ENCODE measurements at regions not wholly inside any gene's neighbourhood (a gene's known extent, or its start where the extent isn't known, plus 50 kb on each side); places are given as distances from the start of the nearest gene placed in this dataset.
"Not testable (repeated sequence)": the region's sequence is repeated elsewhere in the genome, so short reads cannot be mapped to it uniquely, and the experiment has no call there.

GRCh38 chr3:84692261-84692660, 266.5 kb upstream of the CADM2 start:
- ATAC-seq (replicated peaks in 1 of 4) (no peak), DNase-seq (no peak)
- H3K9me3 Mint-ChIP-seq, result peaks cover 13 to 15% (median 14%) of the 10 kb centered on the region in 3 donors
- no peak overlapping the region for H3K27ac Mint-ChIP-seq
- no peak overlapping the region for H3K4me3 ChIP-seq (ENCODE audit: control insufficient read depth in 1 of 2, extremely low read depth in 1 of 2, low read length in 1 of 2)
- no peaks in the 10 kb centered on the region for H3K36me3 Mint-ChIP-seq
- H3K4me1 ChIP-seq (ENCODE audit: control insufficient read depth in 1 of 2, extremely low read depth in 1 of 2, insufficient read depth in 2 of 2, low read length in 2 of 2), result no peaks in the 10 kb centered on the region
- no peaks in the 10 kb centered on the region for H3K27me3 Mint-ChIP-seq
- POLR2A ChIA-PET, result no interaction called here
- CTCF ChIA-PET, result no interaction called here
- H3K4me3 Mint-ChIP-seq, result no peak overlapping the region
- 40% methylated on average over 2 of the region's 2 CpGs for WGBS (ENCODE audit: insufficient coverage)
- no peaks in the 10 kb centered on the region for H3K27me3 ChIP-seq (replicated peaks in 1 of 2; ENCODE audit: control insufficient read depth in 2 of 2, extremely low read depth in 1 of 2, insufficient read depth in 2 of 2, low read length in 1 of 2)
- H3K4me1 Mint-ChIP-seq, result no peaks in the 10 kb centered on the region
- H3K27ac ChIP-seq (ENCODE audit: low read length), result no peak overlapping the region
- no peaks in the 10 kb centered on the region for H3K36me3 ChIP-seq (ENCODE audit: control insufficient read depth in 2 of 2, extremely low read depth in 1 of 2, insufficient read depth in 1 of 2, low read length in 1 of 2)
- no peaks in the 10 kb centered on the region for H3K9me3 ChIP-seq

GRCh38 chr3:84710288-84710687, 248.5 kb upstream of the CADM2 start:
- CTCF ChIA-PET; H3K27me3 Mint-ChIP-seq; DNase-seq; POLR2A ChIA-PET; H3K27ac Mint-ChIP-seq; H3K4me3 Mint-ChIP-seq; H3K4me1 ChIP-seq (ENCODE audit: control insufficient read depth in 1 of 2, extremely low read depth in 1 of 2, insufficient read depth in 2 of 2, low read length in 2 of 2); ATAC-seq (replicated peaks in 1 of 4); H3K9me3 ChIP-seq; H3K4me1 Mint-ChIP-seq; H3K36me3 Mint-ChIP-seq; H3K27me3 ChIP-seq (replicated peaks in 1 of 2; ENCODE audit: control insufficient read depth in 2 of 2, extremely low read depth in 1 of 2, insufficient read depth in 2 of 2, low read length in 1 of 2); H3K27ac ChIP-seq (ENCODE audit: low read length); H3K36me3 ChIP-seq (ENCODE audit: control insufficient read depth in 2 of 2, extremely low read depth in 1 of 2, insufficient read depth in 1 of 2, low read length in 1 of 2); H3K4me3 ChIP-seq (ENCODE audit: control insufficient read depth in 1 of 2, extremely low read depth in 1 of 2, low read length in 1 of 2): not testable (repeated sequence)
- no CpG with 5 or more reads among the region's 1 CpG for WGBS (ENCODE audit: insufficient coverage)
- H3K9me3 Mint-ChIP-seq, result peaks cover 13 to 30% (median 14%) of the 10 kb centered on the region in 3 donors

GRCh38 chr3:84717894-84718293, 240.9 kb upstream of the CADM2 start:
- 72% methylated on average over 2 of the region's 3 CpGs for WGBS (ENCODE audit: insufficient coverage)
- ChIA-PET CTCF (no interaction called here), POLR2A (no interaction called here)

GRCh38 chr3:84724877-84725276, 233.9 kb upstream of the CADM2 start:
- no peak for ATAC-seq (replicated peaks in 1 of 4)
- H3K9me3 ChIP-seq, result no peaks in the 10 kb centered on the region
- POLR2A ChIA-PET, result no interaction called here

More at GRCh38 chr3:84717894-84718293, 240.9 kb upstream of the CADM2 start:
- Mint-ChIP-seq H3K9me3 (peaks cover 13 to 22% (median 22%) of the 10 kb centered on the region in 3 donors), H3K27ac (no peak overlapping the region), H3K4me3 (no peak overlapping the region), H3K36me3 (no peaks in the 10 kb centered on the region), H3K27me3 (no peaks in the 10 kb centered on the region), H3K4me1 (no peaks in the 10 kb centered on the region)
- H3K27ac ChIP-seq (ENCODE audit: low read length), result no peak overlapping the region
- no peaks in the 10 kb centered on the region for H3K4me1 ChIP-seq (ENCODE audit: control insufficient read depth in 1 of 2, extremely low read depth in 1 of 2, insufficient read depth in 2 of 2, low read length in 2 of 2)
- H3K9me3 ChIP-seq, result no peaks in the 10 kb centered on the region
- H3K36me3 ChIP-seq (ENCODE audit: control insufficient read depth in 2 of 2, extremely low read depth in 1 of 2, insufficient read depth in 1 of 2, low read length in 1 of 2), result no peaks in the 10 kb centered on the region
- DNase-seq (no peak), ATAC-seq (replicated peaks in 1 of 4) (no peak)
- no peaks in the 10 kb centered on the region for H3K27me3 ChIP-seq (replicated peaks in 1 of 2; ENCODE audit: control insufficient read depth in 2 of 2, extremely low read depth in 1 of 2, insufficient read depth in 2 of 2, low read length in 1 of 2)
- no peak overlapping the region for H3K4me3 ChIP-seq (ENCODE audit: control insufficient read depth in 1 of 2, extremely low read depth in 1 of 2, low read length in 1 of 2)

GRCh38 chr3:84727616-84728015, 231.2 kb upstream of the CADM2 start:
- H3K4me1 ChIP-seq (ENCODE audit: control insufficient read depth in 1 of 2, extremely low read depth in 1 of 2, insufficient read depth in 2 of 2, low read length in 2 of 2), result no peaks in the 10 kb centered on the region
- ATAC-seq (replicated peaks in 1 of 4), result no peak
- Mint-ChIP-seq H3K9me3 (peaks cover 8 to 17% (median 13%) of the 10 kb centered on the region in 3 donors), H3K27me3 (no peaks in the 10 kb centered on the region), H3K36me3 (no peaks in the 10 kb centered on the region), H3K4me1 (no peaks in the 10 kb centered on the region), H3K4me3 (no peak overlapping the region), H3K27ac (no peak overlapping the region)
- H3K27me3 ChIP-seq (replicated peaks in 1 of 2; ENCODE audit: control insufficient read depth in 2 of 2, extremely low read depth in 1 of 2, insufficient read depth in 2 of 2, low read length in 1 of 2), result no peaks in the 10 kb centered on the region
- no peaks in the 10 kb centered on the region for H3K36me3 ChIP-seq (ENCODE audit: control insufficient read depth in 2 of 2, extremely low read depth in 1 of 2, insufficient read depth in 1 of 2, low read length in 1 of 2)
- H3K4me3 ChIP-seq (ENCODE audit: control insufficient read depth in 1 of 2, extremely low read depth in 1 of 2, low read length in 1 of 2), result no peak overlapping the region
- H3K27ac ChIP-seq (ENCODE audit: low read length), result no peak overlapping the region
- POLR2A ChIA-PET, result no interaction called here
- no peak for DNase-seq
- WGBS (ENCODE audit: insufficient coverage), result no CpG with 5 or more reads among the region's 1 CpG
- no peaks in the 10 kb centered on the region for H3K9me3 ChIP-seq
- CTCF ChIA-PET, result no interaction called here

More at GRCh38 chr3:84724877-84725276, 233.9 kb upstream of the CADM2 start:
- DNase-seq, result no peak
- WGBS (ENCODE audit: insufficient coverage), result 75% methylated on average over 1 of the region's 4 CpGs
- H3K4me1 ChIP-seq (ENCODE audit: control insufficient read depth in 1 of 2, extremely low read depth in 1 of 2, insufficient read depth in 2 of 2, low read length in 2 of 2), result no peaks in the 10 kb centered on the region
- no peaks in the 10 kb centered on the region for H3K4me1 Mint-ChIP-seq
- no peak overlapping the region for H3K4me3 Mint-ChIP-seq
- no peak overlapping the region for H3K27ac ChIP-seq (ENCODE audit: low read length)
- no peak overlapping the region for H3K4me3 ChIP-seq (ENCODE audit: control insufficient read depth in 1 of 2, extremely low read depth in 1 of 2, low read length in 1 of 2)
- H3K36me3 ChIP-seq (ENCODE audit: control insufficient read depth in 2 of 2, extremely low read depth in 1 of 2, insufficient read depth in 1 of 2, low read length in 1 of 2), result no peaks in the 10 kb centered on the region
- H3K36me3 Mint-ChIP-seq, result no peaks in the 10 kb centered on the region
- CTCF ChIA-PET, result no interaction called here
- no peak overlapping the region for H3K27ac Mint-ChIP-seq
- no peaks in the 10 kb centered on the region for H3K27me3 Mint-ChIP-seq
- H3K27me3 ChIP-seq (replicated peaks in 1 of 2; ENCODE audit: control insufficient read depth in 2 of 2, extremely low read depth in 1 of 2, insufficient read depth in 2 of 2, low read length in 1 of 2), result no peaks in the 10 kb centered on the region
- H3K9me3 Mint-ChIP-seq, result peaks cover 9 to 27% (median 19%) of the 10 kb centered on the region in 3 donors

GRCh38 chr3:84734731-84735130, 224.1 kb upstream of the CADM2 start:
- H3K9me3 ChIP-seq; ATAC-seq (replicated peaks in 1 of 4); H3K27ac ChIP-seq (ENCODE audit: low read length); H3K27me3 ChIP-seq (replicated peaks in 1 of 2; ENCODE audit: control insufficient read depth in 2 of 2, extremely low read depth in 1 of 2, insufficient read depth in 2 of 2, low read length in 1 of 2); DNase-seq; H3K36me3 ChIP-seq (ENCODE audit: control insufficient read depth in 2 of 2, extremely low read depth in 1 of 2, insufficient read depth in 1 of 2, low read length in 1 of 2); H3K4me3 Mint-ChIP-seq; H3K4me3 ChIP-seq (ENCODE audit: control insufficient read depth in 1 of 2, extremely low read depth in 1 of 2, low read length in 1 of 2); H3K4me1 ChIP-seq (ENCODE audit: control insufficient read depth in 1 of 2, extremely low read depth in 1 of 2, insufficient read depth in 2 of 2, low read length in 2 of 2); CTCF ChIA-PET; H3K27me3 Mint-ChIP-seq; H3K36me3 Mint-ChIP-seq; H3K27ac Mint-ChIP-seq; H3K4me1 Mint-ChIP-seq; POLR2A ChIA-PET: not testable (repeated sequence)
- H3K9me3 Mint-ChIP-seq, result peaks cover 8 to 23% (median 9%) of the 10 kb centered on the region in 3 donors
- WGBS (ENCODE audit: insufficient coverage), result no CpG with 5 or more reads among the region's 1 CpG

GRCh38 chr3:84738086-84738485, 220.7 kb upstream of the CADM2 start:
- Mint-ChIP-seq H3K9me3 (peaks cover 6 to 16% (median 8%) of the 10 kb centered on the region in 3 donors), H3K36me3 (no peaks in the 10 kb centered on the region), H3K4me1 (no peaks in the 10 kb centered on the region), H3K4me3 (no peak overlapping the region), H3K27me3 (no peaks in the 10 kb centered on the region), H3K27ac (no peak overlapping the region)
- no peak overlapping the region for H3K27ac ChIP-seq (ENCODE audit: low read length)
- WGBS (ENCODE audit: insufficient coverage), result no CpG with 5 or more reads among the region's 2 CpGs
- ChIA-PET CTCF (no interaction called here), POLR2A (no interaction called here)
- ATAC-seq (replicated peaks in 1 of 4), result no peak
- H3K36me3 ChIP-seq (ENCODE audit: control insufficient read depth in 2 of 2, extremely low read depth in 1 of 2, insufficient read depth in 1 of 2, low read length in 1 of 2), result no peaks in the 10 kb centered on the region
- no peak for DNase-seq
- no peaks in the 10 kb centered on the region for H3K4me1 ChIP-seq (ENCODE audit: control insufficient read depth in 1 of 2, extremely low read depth in 1 of 2, insufficient read depth in 2 of 2, low read length in 2 of 2)
- no peaks in the 10 kb centered on the region for H3K9me3 ChIP-seq
- no peak overlapping the region for H3K4me3 ChIP-seq (ENCODE audit: control insufficient read depth in 1 of 2, extremely low read depth in 1 of 2, low read length in 1 of 2)
- H3K27me3 ChIP-seq (replicated peaks in 1 of 2; ENCODE audit: control insufficient read depth in 2 of 2, extremely low read depth in 1 of 2, insufficient read depth in 2 of 2, low read length in 1 of 2), result no peaks in the 10 kb centered on the region

All from T-cell (primary cell).